SU-DHL-6 (cell line): ENCODE measurements at regions not wholly inside any gene's neighbourhood (a gene's known extent, or its start where the extent isn't known, plus 50 kb on each side); places are given as distances from the start of the nearest gene placed in this dataset.
"Not testable (repeated sequence)": the region's sequence is repeated elsewhere in the genome, so short reads cannot be mapped to it uniquely, and the experiment has no call there.

ENCODE experiments used
- EZH2phosphoT487 ChIP-seq: fragments of 200-600 bp; sonication (generic), shearing (Covaris generic); conservative IDR thresholded peaks from 2 replicates; pipeline ENCODE4 v1.6.1; 2018; ENCODE audit warnings: mild to moderate bottlenecking, antibody characterized with exemption, low read length, moderate library complexity, mixed read lengths
- TF ChIP-seq, protein P1 (sequence below): fragments of 200-600 bp; sonication (generic); IDR thresholded peaks from one replicate; pipeline ENCODE4 v1.5.1; 2017; ENCODE audit warnings: antibody characterized with exemption, mild to moderate bottlenecking, low read length, moderate library complexity; ENCODE audit not compliant: insufficient read depth, poor library complexity, severe bottlenecking

DNA sequence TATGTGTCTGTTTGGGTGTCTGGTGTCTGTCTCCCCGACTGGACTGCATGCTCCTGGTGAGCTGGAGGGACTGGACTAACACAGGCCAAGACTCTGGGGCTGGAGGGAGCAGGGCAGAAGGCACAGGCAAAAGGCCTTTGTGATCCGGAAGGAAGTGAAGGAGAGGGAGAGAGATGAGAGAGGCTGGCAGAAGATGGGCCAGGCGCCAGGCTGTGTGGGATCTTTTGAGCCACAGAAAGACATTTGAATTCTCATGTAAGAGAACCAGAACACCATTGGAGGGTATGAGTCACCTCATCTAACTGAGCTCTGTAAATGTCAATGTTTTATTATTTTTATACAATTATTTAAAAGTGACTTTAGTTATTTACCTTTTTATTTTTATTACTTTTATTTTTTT lies 152.3 kb upstream of the CCZ1B start:
- TF ChIP-seq, protein P1, sequence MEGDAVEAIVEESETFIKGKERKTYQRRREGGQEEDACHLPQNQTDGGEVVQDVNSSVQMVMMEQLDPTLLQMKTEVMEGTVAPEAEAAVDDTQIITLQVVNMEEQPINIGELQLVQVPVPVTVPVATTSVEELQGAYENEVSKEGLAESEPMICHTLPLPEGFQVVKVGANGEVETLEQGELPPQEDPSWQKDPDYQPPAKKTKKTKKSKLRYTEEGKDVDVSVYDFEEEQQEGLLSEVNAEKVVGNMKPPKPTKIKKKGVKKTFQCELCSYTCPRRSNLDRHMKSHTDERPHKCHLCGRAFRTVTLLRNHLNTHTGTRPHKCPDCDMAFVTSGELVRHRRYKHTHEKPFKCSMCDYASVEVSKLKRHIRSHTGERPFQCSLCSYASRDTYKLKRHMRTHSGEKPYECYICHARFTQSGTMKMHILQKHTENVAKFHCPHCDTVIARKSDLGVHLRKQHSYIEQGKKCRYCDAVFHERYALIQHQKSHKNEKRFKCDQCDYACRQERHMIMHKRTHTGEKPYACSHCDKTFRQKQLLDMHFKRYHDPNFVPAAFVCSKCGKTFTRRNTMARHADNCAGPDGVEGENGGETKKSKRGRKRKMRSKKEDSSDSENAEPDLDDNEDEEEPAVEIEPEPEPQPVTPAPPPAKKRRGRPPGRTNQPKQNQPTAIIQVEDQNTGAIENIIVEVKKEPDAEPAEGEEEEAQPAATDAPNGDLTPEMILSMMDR = not testable (repeated sequence)
- not testable (repeated sequence) for TF ChIP-seq EZH2phosphoT487
